Neuron (in vitro differentiated cells): ENCODE measurements at regions not wholly inside any gene's neighbourhood (a gene's known extent, or its start where the extent isn't known, plus 50 kb on each side); places are given as distances from the start of the nearest gene placed in this dataset.

Source experiments
- H2AFZ ChIP-seq: one replicate; pipeline ENCODE4 v1.6.1; 2013; ENCODE audit warnings: low read depth, mild to moderate bottlenecking, inconsistent platforms, low read length, moderate library complexity
- H3K27me3 ChIP-seq: one replicate; pipeline ENCODE4 v1.6.1; 2013; ENCODE audit warnings: low read length; ENCODE audit not compliant: insufficient read depth
- H3K36me3 ChIP-seq: one replicate; pipeline ENCODE4 v1.6.1; 2013; ENCODE audit warnings: low read length; ENCODE audit not compliant: insufficient read depth
- H3K4me1 ChIP-seq: one replicate; pipeline ENCODE4 v1.6.1; 2013; ENCODE audit warnings: low read length; ENCODE audit not compliant: insufficient read depth
- H3K4me3 ChIP-seq: 2 replicates; pipeline ENCODE4 v1.5.1; 2013; ENCODE audit warnings: mild to moderate bottlenecking, low read length, moderate library complexity
- H3K9me3 ChIP-seq: one replicate; pipeline ENCODE4 v1.6.1; 2013; ENCODE audit warnings: low read length

DNA sequence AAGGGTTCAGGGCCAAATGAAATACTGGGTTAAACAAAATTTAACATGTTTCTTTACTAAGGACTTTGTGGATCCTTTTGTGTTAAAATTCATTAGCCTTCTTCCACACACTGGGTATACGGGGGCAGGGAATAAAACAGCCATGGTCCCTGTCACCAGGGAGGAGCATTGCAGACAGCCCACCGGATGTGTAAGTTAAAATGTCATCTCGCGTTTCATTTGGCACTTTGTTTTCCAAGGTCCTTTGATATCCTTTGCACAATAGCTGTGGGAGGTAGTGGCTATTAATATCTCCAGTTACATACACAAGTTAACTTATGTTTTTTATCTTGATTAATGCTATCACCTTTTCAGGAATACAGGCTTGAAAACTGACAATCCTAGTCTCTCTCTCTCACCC is 172.7 kb downstream of the BARHL2 start:
- Histone ChIP-seq H3K4me1 (no peaks in the 10 kb centered on the region), H2AFZ (no peak overlapping the region), H3K4me3 (no peak overlapping the region), H3K9me3 (no peaks in the 10 kb centered on the region), H3K27me3 (peaks cover 2% of the 10 kb centered on the region), H3K36me3 (no peaks in the 10 kb centered on the region)

DNA sequence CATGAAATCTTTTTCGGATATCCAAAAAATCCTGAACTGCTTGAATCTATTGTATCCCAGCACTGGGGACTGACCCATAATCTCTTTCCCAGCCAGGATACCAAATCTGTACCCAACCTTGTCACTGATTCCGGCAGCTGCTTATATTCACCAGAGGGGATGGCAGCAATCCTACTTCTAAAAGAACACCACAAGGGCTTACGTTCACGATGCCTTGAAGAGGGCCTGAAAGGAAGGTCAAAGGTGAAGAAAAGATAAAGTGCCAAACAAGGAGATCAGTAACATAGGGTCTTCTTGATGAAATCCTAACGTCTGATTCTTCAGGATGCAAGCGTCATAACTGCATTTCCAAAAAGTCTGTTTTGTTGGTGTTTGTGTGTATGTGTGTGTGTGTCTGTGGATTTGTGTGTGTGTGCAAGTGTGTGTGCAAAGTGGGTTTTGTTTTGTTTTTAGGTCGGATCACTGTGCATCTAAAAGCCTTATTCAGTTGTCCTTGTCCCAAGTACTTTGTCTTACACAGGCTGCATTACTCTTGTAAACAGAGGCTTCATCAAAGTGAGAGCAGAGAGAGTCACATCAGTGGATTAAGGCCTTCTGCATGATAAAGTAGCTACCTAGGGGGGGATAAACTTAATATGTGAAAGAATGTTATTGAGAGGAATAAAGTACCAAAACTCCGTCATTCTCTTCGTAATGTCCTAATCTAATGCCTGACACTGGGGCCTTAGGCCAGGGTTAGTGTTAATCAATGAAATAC is 179.3 kb downstream of the BARHL2 start:
- no peaks in the 10 kb centered on the region for H3K36me3 ChIP-seq
- no peaks in the 10 kb centered on the region for H3K27me3 ChIP-seq
- no peak overlapping the region for H3K4me3 ChIP-seq
- H3K9me3 ChIP-seq, result no peaks in the 10 kb centered on the region
- no peak overlapping the region for H2AFZ ChIP-seq
- H3K4me1 ChIP-seq, result peaks cover 15% of the 10 kb centered on the region

DNA sequence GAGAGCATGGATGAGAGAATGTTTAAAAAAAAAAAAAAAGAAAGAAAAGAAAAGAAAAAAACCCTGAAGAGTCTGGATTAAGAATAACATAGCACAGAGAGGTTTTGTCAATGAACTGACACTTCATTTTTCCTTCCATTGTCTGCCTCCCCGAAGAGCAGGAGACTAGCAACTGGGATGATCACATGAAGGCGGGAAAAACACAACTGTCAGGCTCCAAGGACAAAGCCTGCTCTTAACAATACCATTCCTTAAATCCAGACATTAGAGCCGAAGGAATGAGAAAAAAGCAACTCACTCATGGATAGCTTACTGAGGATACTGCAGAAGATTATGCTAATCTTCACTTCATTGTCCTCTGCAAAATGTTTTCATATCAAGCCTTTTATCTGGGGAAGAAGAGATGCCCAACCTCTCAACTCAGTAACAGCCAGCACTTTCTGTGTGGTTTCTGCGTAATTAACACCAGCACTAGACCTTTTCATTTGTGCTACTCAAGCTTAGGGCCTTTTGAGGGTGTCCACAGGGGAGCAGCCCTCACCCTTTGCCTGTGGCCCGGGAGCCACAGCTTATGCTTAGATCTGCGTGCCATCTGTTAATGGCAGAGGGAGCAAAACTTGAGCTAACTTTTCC is 182.3 kb downstream of the BARHL2 start:
- Histone ChIP-seq H3K9me3 (no peaks in the 10 kb centered on the region), H2AFZ (peak overlapping the region; percentile 65), H3K4me3 (no peak overlapping the region), H3K36me3 (no peaks in the 10 kb centered on the region), H3K27me3 (no peaks in the 10 kb centered on the region), H3K4me1 (peaks cover 15% of the 10 kb centered on the region)

GRCh38 chr1:90534116-90534515 is 183.0 kb downstream of the BARHL2 start:
- Histone ChIP-seq H2AFZ (peak overlapping the region; percentile 65), H3K9me3 (no peaks in the 10 kb centered on the region), H3K27me3 (no peaks in the 10 kb centered on the region), H3K4me3 (no peak overlapping the region), H3K4me1 (peaks cover 15% of the 10 kb centered on the region), H3K36me3 (no peaks in the 10 kb centered on the region)

- Histone ChIP-seq H2AFZ (no peak overlapping the region), H3K4me1 (no peaks in the 10 kb centered on the region), H3K4me3 (no peak overlapping the region), H3K27me3 (no peaks in the 10 kb centered on the region), H3K9me3 (no peaks in the 10 kb centered on the region), H3K36me3 (no peaks in the 10 kb centered on the region)
Measured at GRCh38 chr1:90526954-90527353, 190.1 kb downstream of the BARHL2 start.

DNA sequence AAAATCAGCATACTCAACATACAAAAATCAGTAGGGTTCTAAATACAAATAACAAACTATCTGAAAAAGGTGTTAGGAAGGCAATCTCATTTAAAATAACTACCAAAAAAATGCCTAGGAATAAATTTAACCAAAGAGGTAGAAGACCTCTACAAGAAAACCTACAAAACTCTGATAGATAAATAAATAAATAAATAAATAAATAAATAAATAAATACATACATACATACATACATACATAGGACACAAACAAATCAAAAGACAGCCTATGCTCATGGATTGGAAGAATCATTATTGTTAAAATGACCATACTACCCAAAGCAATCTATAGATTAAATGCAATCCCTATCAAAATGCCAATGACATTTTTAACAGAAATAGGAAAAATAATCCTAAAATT is 194.7 kb downstream of the BARHL2 start:
- no peak overlapping the region for H3K4me3 ChIP-seq
- no peaks in the 10 kb centered on the region for H3K9me3 ChIP-seq
- no peaks in the 10 kb centered on the region for H3K4me1 ChIP-seq
- no peak overlapping the region for H2AFZ ChIP-seq
- no peaks in the 10 kb centered on the region for H3K27me3 ChIP-seq
- H3K36me3 ChIP-seq, result no peaks in the 10 kb centered on the region

- Histone ChIP-seq H3K36me3 (no peaks in the 10 kb centered on the region), H3K27me3 (no peaks in the 10 kb centered on the region), H3K9me3 (no peaks in the 10 kb centered on the region), H3K4me3 (no peak overlapping the region), H3K4me1 (peaks cover 3% of the 10 kb centered on the region), H2AFZ (no peak overlapping the region)
Measured at GRCh38 chr1:90513956-90514355, 203.1 kb downstream of the BARHL2 start.

- Histone ChIP-seq H3K27me3 (no peaks in the 10 kb centered on the region), H3K4me3 (no peak overlapping the region), H3K36me3 (no peaks in the 10 kb centered on the region), H2AFZ (no peak overlapping the region), H3K9me3 (no peaks in the 10 kb centered on the region), H3K4me1 (peaks cover 3% of the 10 kb centered on the region)
Measured at GRCh38 chr1:90512441-90512840, 204.7 kb downstream of the BARHL2 start.

- Histone ChIP-seq H2AFZ (no peak overlapping the region), H3K4me3 (no peak overlapping the region), H3K9me3 (no peaks in the 10 kb centered on the region), H3K27me3 (peaks cover 2% of the 10 kb centered on the region), H3K36me3 (no peaks in the 10 kb centered on the region), H3K4me1 (peaks cover 3% of the 10 kb centered on the region)
Measured at GRCh38 chr1:90510143-90510542, 207.0 kb downstream of the BARHL2 start.

DNA sequence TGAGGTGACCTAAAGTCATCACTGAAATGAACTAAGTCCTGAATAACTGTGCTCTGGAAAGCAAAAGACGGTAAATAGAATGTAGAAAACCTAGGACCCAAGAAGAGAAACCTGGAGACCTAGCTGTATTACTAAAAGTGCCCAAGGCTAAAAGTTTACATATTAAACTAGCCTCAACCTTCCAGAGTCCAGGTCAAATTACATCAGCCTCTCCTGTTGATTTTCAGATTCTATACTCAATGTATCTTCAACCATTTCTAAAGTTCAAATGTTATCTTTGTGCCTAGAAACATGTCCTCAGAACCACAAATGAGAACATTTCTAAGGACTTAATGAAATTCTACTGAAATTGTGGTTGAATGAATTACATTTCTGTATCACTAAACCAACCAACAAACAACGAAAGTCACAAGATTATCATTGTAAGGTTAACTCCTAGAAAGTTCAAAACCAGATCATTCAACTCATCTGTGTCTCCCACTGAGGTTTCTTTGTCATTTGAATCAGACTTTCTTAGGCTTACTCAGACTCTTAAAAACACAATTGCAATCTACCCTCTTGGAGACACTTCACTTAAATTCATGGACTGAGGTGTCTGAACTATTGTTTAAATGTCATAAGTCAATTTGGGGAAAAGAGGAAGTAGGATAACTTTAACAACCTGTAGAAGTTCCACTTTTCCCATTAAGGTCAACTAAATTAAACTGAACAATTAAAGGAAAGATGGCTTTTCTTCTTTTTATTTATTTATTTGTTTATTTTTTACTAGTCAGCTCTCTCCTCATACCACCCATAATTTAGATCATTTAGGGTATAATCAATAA is 207.7 kb downstream of the BARHL2 start:
- H3K4me1 ChIP-seq, result peaks cover 3% of the 10 kb centered on the region
- no peak overlapping the region for H3K4me3 ChIP-seq
- no peak overlapping the region for H2AFZ ChIP-seq
- H3K9me3 ChIP-seq, result no peaks in the 10 kb centered on the region
- no peaks in the 10 kb centered on the region for H3K36me3 ChIP-seq
- H3K27me3 ChIP-seq, result peaks cover 3% of the 10 kb centered on the region

DNA sequence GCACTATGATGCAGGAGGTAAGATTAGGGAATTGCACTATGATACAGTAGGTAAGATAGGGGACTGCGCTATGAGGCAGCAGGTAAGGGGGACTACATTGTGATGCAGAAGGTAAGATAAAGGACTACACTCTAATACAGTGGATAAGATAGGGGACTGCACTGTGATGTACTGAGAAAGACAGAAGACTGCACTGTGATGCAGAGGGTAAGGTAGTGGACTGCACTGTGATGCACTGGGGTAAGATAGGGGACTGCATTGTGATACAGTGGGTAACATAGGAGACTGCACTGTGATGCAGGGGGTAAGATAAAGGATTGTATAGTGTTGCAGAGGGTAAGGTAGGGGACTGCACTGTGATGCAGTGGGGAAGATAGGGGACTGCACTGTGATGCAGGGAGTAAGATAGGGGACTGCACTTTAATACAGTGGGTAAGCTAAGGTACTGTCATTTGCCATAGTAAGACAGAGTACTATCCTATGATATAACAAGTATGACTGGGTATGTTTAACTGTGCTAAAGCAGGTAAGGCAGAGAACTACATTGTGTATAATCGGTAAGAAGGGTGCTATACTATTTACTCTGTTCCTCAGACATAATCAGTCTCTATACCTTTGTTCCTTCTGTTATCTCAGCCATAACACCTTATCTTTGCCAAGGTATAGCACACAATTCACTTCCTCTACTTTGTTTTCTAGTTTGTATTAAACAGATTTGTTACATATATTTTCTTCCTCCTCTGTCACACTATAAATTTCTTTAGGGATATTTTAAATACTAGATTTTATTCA is 208.5 kb downstream of the BARHL2 start:
- no peaks in the 10 kb centered on the region for H3K9me3 ChIP-seq
- H3K27me3 ChIP-seq, result peaks cover 3% of the 10 kb centered on the region
- H3K4me1 ChIP-seq, result peaks cover 3% of the 10 kb centered on the region
- H3K36me3 ChIP-seq, result no peaks in the 10 kb centered on the region
- H3K4me3 ChIP-seq, result no peak overlapping the region
- no peak overlapping the region for H2AFZ ChIP-seq

DNA sequence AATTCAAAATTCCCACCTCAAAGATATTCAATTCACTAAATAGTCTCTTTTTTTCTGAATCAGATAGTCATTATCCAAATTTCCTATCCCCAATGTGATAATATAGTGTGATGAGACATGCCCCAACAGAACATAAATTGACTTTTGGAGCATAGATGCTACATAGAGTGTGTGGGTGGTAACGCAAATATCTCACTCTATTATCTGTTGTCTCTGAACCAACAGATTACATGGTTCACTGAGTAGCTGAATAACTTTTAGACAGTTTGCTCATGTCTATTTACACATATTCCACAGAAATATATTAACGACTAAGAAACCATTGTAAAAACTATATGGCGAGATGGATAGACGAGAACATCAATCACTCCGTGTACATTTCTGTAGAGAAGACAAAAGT is 209.9 kb downstream of the BARHL2 start:
- peaks cover 3% of the 10 kb centered on the region for H3K27me3 ChIP-seq
- peaks cover 6% of the 10 kb centered on the region for H3K4me1 ChIP-seq
- no peak overlapping the region for H3K4me3 ChIP-seq
- no peaks in the 10 kb centered on the region for H3K9me3 ChIP-seq
- H2AFZ ChIP-seq, result no peak overlapping the region
- no peaks in the 10 kb centered on the region for H3K36me3 ChIP-seq
